ENCODE measurements at regions not wholly inside any gene's neighbourhood (a gene's known extent, or its start where the extent isn't known, plus 50 kb on each side); places are given as distances from the start of the nearest gene placed in this dataset.

DNA sequence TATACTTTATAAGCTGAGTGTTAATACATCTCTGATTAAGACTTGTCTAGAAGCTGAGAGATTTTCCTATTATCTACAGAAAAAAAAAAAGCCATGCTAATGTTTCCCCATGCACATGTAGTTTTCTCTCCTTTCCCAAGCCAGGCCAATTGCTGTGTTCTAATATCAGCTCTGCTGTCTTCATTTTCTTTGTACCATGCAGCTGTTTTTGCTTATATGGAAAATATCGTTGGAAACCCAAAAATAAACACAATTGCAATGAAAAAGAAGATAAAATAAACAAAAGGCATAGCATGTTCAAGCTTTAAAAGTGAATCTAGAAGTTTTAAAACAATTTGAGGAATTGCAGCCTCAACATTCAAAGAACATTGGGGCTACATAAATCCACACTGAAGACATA, 817.4 kb upstream of the ACVR2A start:
- ATAC-seq (ENCODE audit: low read depth) (no peak), DNase-seq (no peak)
- ChIA-PET CTCF (no interaction called here), POLR2A (no interaction called here)
- intact Hi-C loops (cut with micrococcal nuclease): no loop called here
- H3K36me3 Mint-ChIP-seq (ENCODE audit: low read depth): no peaks in the 10 kb centered on the region
- H3K9me3 Mint-ChIP-seq: peaks cover 8% of the 10 kb centered on the region
- no peak overlapping the region for H3K27ac Mint-ChIP-seq
- H3K4me1 Mint-ChIP-seq: no peaks in the 10 kb centered on the region
- TF ChIP-seq, protein P1, sequence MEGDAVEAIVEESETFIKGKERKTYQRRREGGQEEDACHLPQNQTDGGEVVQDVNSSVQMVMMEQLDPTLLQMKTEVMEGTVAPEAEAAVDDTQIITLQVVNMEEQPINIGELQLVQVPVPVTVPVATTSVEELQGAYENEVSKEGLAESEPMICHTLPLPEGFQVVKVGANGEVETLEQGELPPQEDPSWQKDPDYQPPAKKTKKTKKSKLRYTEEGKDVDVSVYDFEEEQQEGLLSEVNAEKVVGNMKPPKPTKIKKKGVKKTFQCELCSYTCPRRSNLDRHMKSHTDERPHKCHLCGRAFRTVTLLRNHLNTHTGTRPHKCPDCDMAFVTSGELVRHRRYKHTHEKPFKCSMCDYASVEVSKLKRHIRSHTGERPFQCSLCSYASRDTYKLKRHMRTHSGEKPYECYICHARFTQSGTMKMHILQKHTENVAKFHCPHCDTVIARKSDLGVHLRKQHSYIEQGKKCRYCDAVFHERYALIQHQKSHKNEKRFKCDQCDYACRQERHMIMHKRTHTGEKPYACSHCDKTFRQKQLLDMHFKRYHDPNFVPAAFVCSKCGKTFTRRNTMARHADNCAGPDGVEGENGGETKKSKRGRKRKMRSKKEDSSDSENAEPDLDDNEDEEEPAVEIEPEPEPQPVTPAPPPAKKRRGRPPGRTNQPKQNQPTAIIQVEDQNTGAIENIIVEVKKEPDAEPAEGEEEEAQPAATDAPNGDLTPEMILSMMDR (IDR thresholded peaks at IDR 0.05): no peak
- H3K27me3 Mint-ChIP-seq: peaks cover 3% of the 10 kb centered on the region
- H3K4me3 Mint-ChIP-seq: no peak overlapping the region

DNA sequence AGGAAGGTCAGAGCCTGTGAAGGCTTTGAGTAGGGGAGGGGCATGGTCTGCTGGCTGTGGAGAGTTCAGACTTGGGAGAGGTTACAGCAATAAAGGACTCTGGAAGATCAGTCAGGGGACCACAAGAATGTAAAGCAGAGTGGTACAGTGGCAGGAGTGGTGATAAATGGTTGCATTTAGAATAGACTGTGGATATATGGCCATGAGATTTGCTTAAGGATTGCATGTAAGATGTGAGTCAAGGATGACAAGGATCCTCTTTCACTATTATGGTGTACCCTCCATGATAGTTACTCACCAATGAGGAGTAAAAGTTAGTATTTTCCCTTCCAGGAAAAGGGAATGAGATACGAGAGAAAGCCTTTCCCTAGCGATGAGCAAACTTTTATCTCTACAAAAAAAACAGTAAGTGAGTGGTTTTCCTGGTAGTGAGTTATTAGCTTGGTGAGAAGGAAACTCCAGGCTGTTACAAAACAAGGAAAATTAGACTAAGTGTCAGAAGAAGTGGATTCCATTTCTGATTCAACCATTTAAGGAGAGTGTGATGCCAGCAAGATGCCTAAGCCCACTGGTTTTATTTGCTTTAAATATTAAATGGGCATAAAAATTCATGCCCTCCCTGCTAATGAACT, 818.0 kb upstream of the ACVR2A start:
- CTCF ChIA-PET: no interaction called here
- peaks cover 11% of the 10 kb centered on the region for H3K9me3 Mint-ChIP-seq
- TF ChIP-seq, protein P1 (IDR thresholded peaks at IDR 0.05): no peak
- DNase-seq (no peak), ATAC-seq (ENCODE audit: low read depth) (no peak)
- H3K4me3 Mint-ChIP-seq: no peak overlapping the region
- H3K4me1 Mint-ChIP-seq: no peaks in the 10 kb centered on the region
- intact Hi-C loops (cut with micrococcal nuclease): no loop called here
- no peak overlapping the region for H3K27ac Mint-ChIP-seq
- no peaks in the 10 kb centered on the region for H3K36me3 Mint-ChIP-seq (ENCODE audit: low read depth)
- POLR2A ChIA-PET: no interaction called here
- H3K27me3 Mint-ChIP-seq: peaks cover 3% of the 10 kb centered on the region

DNA sequence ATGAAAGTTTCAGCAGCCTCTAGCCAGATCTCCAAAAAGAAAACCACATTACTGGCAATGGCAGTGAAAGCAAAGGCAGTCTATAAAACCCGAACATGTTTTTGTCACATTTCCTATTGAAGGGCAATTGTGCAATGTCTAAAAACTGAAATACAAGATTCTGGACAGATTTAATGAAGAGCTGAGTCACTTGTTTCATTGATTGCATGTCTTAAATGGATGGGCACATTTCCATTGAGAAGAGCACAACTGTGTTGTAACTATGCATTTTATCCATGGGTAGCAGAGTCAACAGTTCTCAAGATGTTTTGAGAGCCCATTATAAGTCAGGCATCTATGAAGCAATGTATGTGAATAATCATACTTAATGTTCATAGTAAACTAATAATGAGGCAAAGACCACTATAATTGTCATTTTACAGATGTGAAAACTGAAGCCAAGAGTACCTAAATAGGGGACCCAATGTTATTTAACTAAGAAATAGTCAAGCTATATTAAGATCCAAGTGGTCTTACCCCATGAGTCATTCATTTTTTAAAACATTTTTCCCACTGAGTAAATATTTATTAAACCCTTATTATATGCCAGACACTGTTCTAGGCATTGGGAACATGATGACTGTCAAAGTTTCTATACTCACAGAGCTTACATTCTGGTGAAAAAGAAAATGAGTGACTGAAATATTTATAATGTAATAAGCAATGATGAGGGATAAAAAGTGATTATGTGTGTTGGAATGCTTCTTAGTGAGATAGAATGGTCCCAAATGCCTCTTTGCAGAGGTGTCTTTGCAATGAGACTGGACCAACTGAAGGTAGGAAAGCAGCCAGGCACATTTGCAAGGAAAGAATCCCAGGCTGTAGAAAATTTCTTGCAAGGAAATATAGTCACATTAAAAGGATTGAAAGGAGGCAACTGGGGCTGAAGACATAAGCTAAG, 818.9 kb upstream of the ACVR2A start:
- DNase-seq: no peak
- peaks cover 13% of the 10 kb centered on the region for H3K9me3 Mint-ChIP-seq
- CTCF ChIA-PET: no interaction called here
- TF ChIP-seq, protein P1 (IDR thresholded peaks at IDR 0.05): no peak
- POLR2A ChIA-PET: no interaction called here
- intact Hi-C loops (cut with micrococcal nuclease): no loop called here
- peaks cover 3% of the 10 kb centered on the region for H3K27me3 Mint-ChIP-seq
- no peaks in the 10 kb centered on the region for H3K36me3 Mint-ChIP-seq (ENCODE audit: low read depth)
- H3K4me1 Mint-ChIP-seq: no peaks in the 10 kb centered on the region
- no peak overlapping the region for H3K27ac Mint-ChIP-seq
- ATAC-seq (ENCODE audit: low read depth): no peak
- H3K4me3 Mint-ChIP-seq: no peak overlapping the region

DNA sequence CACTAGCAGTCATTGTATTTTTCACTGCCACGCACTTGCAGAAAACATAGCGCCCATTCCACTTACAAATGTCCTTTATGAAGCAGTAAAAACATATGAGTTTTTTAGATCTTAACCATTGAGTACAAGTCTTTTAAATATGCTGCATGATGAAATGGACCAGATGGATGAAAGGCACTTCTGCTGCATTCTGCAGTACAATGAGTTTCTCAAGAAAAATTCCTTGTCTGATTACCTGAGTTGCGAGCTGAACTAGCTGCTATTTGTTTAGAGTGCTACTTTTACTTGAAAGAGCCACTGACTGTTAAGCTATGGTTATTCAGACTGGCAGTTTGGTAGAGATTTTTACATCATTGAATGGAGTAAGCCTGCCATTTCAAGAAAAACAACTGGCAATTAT, 825.5 kb upstream of the ACVR2A start:
- no peaks in the 10 kb centered on the region for H3K4me1 Mint-ChIP-seq
- ChIA-PET POLR2A (no interaction called here), CTCF (no interaction called here)
- H3K4me3 Mint-ChIP-seq: no peak overlapping the region
- H3K27ac Mint-ChIP-seq: no peak overlapping the region
- no peaks in the 10 kb centered on the region for H3K36me3 Mint-ChIP-seq (ENCODE audit: low read depth)
- intact Hi-C loops (cut with micrococcal nuclease): no loop called here
- no peak for ATAC-seq (ENCODE audit: low read depth)
- TF ChIP-seq, protein P1 (IDR thresholded peaks at IDR 0.05): no peak
- no peak for DNase-seq
- peaks cover 2% of the 10 kb centered on the region for H3K27me3 Mint-ChIP-seq
- peaks cover 11% of the 10 kb centered on the region for H3K9me3 Mint-ChIP-seq

DNA sequence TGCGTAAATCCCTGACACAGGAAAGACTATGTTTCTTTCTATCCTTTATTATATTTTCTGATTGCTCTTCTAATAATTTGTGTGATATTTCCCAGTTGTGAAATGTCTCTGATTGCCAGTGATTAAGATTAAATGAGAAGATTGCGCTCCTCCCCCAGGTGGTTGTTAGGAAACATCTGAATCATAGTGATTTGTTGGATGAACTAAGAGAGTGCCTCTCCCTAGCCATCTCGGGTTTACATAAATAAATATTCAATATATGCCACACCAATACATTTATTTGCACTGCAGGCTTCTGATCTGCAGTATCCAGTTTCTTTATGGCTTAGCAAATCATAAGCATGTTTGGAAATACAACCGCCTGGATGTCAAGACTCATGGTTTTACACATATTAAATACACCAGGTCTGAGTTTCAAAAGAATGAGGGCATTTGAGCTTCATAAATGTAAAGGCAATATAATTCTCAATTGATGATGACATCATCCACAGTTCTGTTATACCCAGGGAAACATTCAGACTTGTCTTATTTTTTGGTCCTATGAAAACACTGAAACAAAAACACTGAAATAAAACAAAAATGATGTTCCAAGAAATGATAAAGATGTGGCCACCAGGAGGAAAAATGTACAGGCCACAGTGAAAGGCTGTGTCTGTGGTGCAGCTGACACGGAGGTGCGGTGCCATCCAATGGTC, 826.7 kb upstream of the ACVR2A start:
- H3K36me3 Mint-ChIP-seq (ENCODE audit: low read depth): no peaks in the 10 kb centered on the region
- H3K4me1 Mint-ChIP-seq: no peaks in the 10 kb centered on the region
- CTCF ChIA-PET: no interaction called here
- ATAC-seq (ENCODE audit: low read depth) (no peak), DNase-seq (no peak)
- POLR2A ChIA-PET: no interaction called here
- H3K27me3 Mint-ChIP-seq: peaks cover 2% of the 10 kb centered on the region
- intact Hi-C loops (cut with micrococcal nuclease): no loop called here
- no peak overlapping the region for H3K27ac Mint-ChIP-seq
- TF ChIP-seq, protein P1 (IDR thresholded peaks at IDR 0.05): no peak
- H3K4me3 Mint-ChIP-seq: no peak overlapping the region
- peaks cover 9% of the 10 kb centered on the region for H3K9me3 Mint-ChIP-seq
